GM12864 (cell line): ENCODE measurements at regions not wholly inside any gene's neighbourhood (a gene's known extent, or its start where the extent isn't known, plus 50 kb on each side); places are given as distances from the start of the nearest gene placed in this dataset.

Source experiments
- DNase-seq: peaks from one replicate; pipeline ENCODE4 v3.0.0-alpha.2; 2011; ENCODE audit warnings: low read depth
- H3K4me3 ChIP-seq: 2 replicates; pipeline ENCODE4 v1.5.1; 2011; ENCODE audit warnings: mild to moderate bottlenecking, low read depth, low read length, control low read depth
- TF ChIP-seq, protein P1 (sequence below): IDR thresholded peaks from 2 replicates; pipeline ENCODE4 v1.5.1; 2011; ENCODE audit warnings: low read depth, mild to moderate bottlenecking, moderate library complexity, low read length, control low read depth, inconsistent platforms; ENCODE audit errors: missing control alignments

DNA sequence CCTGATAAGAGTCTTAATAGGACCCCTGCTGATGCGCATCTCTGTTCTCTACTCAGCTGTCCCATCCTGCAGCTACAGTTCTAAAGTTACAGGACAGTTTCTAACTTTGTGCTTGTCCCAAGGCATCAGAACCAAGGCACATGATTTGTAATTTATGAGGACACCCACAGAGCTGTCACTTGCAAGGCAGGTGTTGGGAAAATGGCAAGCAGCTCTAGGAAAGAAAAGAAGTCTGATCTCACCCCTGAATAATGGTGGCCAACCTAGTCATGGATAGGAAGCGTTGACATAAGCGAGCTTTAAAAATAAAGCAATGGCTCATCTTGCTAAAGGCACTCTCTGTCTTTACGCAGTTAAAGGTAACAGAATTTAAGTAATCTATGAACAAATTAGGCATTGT is 127.6 kb upstream of the VGLL2 start:
- TF ChIP-seq, protein P1, sequence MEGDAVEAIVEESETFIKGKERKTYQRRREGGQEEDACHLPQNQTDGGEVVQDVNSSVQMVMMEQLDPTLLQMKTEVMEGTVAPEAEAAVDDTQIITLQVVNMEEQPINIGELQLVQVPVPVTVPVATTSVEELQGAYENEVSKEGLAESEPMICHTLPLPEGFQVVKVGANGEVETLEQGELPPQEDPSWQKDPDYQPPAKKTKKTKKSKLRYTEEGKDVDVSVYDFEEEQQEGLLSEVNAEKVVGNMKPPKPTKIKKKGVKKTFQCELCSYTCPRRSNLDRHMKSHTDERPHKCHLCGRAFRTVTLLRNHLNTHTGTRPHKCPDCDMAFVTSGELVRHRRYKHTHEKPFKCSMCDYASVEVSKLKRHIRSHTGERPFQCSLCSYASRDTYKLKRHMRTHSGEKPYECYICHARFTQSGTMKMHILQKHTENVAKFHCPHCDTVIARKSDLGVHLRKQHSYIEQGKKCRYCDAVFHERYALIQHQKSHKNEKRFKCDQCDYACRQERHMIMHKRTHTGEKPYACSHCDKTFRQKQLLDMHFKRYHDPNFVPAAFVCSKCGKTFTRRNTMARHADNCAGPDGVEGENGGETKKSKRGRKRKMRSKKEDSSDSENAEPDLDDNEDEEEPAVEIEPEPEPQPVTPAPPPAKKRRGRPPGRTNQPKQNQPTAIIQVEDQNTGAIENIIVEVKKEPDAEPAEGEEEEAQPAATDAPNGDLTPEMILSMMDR = no peak
- no peak for DNase-seq
- H3K4me3 ChIP-seq = no peak overlapping the region

DNA sequence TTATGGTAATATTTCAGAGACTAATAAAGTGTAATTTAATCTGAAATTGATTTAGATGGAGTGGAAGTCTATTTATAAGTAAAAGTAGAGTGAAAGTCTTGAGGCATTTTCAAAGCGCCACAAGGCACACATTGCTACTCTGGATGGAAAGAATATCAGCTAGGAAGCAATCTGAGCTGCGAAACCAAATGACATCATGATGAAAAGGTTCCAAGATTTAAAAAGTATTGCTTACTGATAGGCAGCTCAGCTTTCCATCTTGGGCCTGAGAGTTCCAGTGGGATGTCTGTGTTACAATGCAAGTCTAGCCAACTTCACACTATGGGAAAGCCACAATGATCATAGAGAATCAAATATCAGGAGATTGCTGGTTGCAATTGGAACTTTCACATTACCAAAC is 126.9 kb upstream of the VGLL2 start:
- no peak overlapping the region for H3K4me3 ChIP-seq
- no peak for DNase-seq
- TF ChIP-seq, protein P1 = no peak

DNA sequence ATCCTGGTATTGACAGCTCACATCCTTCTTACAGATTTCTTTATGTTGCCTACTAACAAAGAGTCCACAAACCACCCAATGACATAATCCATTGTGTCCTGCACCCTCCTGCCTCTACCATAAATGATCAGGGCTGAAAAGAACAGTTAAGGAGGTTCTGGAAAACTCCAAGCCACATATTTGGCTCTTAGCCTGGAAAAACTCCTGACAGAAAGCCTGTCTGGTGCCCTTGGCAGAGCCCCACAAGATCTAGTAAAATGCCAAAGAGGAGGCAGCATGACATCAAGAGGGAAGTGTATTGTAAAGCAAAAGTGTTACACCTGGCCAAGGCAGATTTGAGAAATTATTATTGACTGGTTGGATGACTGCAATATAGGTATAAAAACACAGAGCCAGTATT is 126.4 kb upstream of the VGLL2 start:
- H3K4me3 ChIP-seq = no peak overlapping the region
- TF ChIP-seq, protein P1 = no peak
- DNase-seq = no peak

DNA sequence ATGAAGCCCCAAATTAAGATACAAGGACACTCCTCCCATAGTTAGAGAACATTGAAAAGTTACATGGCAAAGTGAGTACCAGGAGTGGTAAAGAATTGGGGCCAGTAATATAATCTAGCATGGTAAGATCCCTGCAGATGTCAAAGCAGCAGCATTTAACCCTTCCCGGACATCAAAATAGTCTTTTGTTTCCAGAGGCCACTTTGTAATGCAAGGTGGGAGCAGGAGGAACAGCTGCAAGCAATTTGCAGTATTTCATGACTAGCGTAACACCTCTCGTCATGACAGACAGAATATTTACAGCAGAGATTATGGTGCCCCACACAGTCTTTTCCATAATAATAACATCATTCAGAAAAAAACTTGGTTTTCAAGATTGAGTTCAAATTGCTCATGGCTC is 123.2 kb upstream of the VGLL2 start:
- no peak for DNase-seq
- TF ChIP-seq, protein P1 = no peak
- H3K4me3 ChIP-seq = no peak overlapping the region

DNA sequence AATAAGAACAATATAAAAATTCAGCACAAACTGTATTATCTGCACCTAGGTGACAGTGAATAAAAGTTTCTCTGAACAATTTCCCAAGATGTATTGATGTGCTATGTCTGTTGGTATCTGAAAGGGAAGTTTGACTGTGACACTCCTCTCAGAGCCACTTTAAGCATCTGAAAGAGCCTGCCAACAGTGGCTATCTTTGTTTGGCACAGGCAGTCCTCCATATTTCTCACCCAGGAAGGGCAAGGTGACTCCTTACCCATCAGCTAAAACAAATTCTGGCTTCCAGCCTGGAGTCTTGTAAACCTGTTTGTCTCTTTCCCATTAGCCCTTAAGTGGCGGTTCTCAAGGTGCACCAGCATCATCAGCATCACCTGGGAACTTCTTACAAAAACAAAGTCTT is 122.4 kb upstream of the VGLL2 start:
- no peak overlapping the region for H3K4me3 ChIP-seq
- TF ChIP-seq, protein P1 = no peak
- no peak for DNase-seq

DNA sequence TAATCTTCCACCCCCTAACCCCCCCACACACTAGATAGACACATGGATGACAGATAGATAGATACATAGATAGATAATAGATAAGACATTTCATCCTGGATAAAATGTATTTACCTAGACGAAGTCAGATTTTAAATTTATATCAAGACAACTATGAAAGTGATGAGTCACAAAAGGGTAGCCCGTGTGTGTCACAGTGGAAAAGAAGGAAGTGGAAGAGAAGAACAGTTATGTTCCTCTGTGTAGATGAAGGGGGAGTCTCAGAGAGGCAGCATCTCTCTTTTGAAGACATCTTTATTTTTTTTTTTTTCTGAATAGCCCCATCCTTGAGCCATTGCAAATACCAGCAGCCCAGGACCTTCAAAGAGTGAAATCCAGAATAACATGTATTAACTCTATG is 121.7 kb upstream of the VGLL2 start:
- no peak for DNase-seq
- no peak overlapping the region for H3K4me3 ChIP-seq
- TF ChIP-seq, protein P1 = no peak

DNA sequence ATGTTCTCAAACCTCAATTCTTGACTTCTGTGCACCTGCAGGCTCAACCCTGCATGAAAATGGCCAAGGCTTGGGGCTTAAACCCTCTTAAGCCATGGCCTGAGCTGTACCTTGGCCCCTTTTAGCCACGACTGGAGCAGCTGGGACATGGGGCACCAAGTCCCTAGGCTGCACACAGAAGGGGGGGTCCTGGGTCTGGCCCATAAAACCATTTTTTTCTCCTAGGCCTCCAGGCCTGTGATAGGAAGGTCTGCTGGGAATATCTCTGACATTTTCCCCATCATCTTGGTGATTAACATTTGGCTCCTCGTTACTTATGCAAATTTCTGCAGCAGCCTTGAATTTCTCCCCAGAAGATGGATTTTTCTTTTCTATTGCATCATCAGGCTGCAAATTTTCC is 119.4 kb upstream of the VGLL2 start:
- TF ChIP-seq, protein P1 = no peak
- DNase-seq = no peak
- no peak overlapping the region for H3K4me3 ChIP-seq
